ENCODE measurements at regions not wholly inside any gene's neighbourhood (a gene's known extent, or its start where the extent isn't known, plus 50 kb on each side); places are given as distances from the start of the nearest gene placed in this dataset.
"Not testable (repeated sequence)": the region's sequence is repeated elsewhere in the genome, so short reads cannot be mapped to it uniquely, and the experiment has no call there.

DNA sequence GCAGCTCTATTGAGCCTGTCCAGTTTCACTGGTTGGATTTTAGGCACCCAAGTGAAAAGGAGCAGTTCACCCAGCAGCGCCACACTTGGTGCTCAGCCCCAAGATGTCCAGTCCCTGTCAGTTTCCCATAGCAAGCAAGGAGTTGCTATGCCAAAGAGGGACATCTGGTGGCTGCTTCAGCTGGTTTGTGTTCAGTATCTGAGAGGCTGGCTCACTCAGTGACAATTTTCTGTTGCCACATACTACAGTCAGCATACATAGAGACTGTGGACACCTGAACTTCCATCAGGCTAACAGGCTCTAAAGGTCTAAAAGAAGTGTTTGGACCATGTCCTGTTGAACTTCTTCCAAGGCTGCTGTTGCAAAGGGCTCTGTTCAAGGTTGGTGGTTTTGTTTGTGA is 453.9 kb downstream of the RPIA start:
- DNase-seq (ENCODE audit: low read depth, low spot score) = not testable (repeated sequence)

DNA sequence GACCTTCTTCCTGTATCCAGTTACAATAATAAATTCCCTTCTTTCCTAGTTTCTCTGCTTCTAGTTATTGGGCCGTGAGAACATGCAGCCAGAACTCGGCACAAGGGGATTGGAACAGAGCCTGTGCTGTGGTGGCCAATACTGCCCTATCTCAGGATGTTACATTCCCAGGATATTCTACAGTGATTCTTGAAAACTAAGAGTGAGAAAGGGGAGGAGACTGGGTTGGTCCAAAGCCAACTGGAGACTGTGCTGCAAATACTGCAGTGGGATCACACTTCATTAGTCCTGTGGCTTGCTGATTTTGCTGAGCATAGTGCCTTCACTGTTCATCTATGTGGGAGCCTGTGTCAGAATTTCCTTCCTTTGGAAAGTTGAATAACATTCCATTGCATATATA is 456.8 kb downstream of the RPIA start:
- DNase-seq (ENCODE audit: low read depth, low spot score) = not testable (repeated sequence)

DNA sequence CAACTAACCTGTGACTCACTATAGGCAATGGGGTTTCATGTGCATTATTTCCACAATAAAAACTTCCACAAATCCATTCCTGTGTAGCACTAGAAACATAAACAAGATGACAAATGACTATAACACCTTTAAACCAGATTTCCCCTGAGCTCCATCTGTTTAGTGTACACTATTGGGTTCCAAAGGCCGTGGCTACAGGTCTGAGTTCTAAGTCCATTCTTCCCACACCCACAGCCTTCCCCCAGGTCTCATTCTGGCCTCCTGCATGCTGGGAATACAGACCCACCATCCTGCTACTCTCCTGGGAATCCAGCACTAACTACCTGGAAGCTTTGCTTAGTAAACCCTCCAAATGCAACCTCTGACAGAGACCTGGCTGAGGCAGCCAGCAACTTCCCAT is 460.2 kb downstream of the RPIA start:
- not testable (repeated sequence) for DNase-seq (ENCODE audit: low read depth, low spot score)

DNA sequence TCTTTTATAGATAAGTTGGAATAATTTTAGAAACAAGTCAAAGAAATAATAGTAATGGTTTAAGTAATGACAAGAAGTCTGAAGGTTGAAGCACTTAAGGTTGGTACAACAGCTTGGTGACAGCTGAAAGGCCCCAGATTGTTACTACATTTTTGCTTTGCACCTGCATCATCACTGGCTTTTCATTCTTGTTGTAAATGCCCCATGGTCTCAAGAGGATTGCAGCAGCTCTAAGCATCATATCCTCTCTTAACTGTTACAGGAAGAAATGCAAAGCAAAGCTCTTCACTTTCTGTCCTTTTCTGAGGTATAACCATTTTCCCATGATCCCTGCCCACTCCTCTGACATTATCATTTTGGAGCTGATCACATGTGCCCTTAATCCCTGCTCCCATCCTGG is 461.0 kb downstream of the RPIA start:
- DNase-seq (ENCODE audit: low read depth, low spot score) = not testable (repeated sequence)

DNA sequence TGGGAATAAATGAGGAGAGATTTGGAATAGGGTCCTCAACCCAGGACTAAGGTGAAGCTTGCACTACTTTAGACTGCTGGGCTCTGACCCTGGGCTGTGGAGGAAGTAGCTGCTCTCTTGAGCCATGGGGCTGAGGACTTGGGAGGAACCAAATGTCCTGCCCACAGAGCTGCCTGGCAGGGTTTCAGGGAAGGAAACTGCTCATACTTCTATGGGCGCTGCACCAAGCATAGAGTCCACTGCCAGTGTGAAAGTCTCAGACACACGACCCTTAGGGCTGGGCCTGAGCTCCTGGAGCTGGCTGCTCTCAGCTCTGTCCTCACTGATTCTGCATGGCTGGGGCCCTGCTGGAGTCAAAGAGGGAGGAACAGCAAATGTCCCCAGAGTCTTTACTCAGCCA is 461.7 kb downstream of the RPIA start:
- DNase-seq (ENCODE audit: low read depth, low spot score) = not testable (repeated sequence)

DNA sequence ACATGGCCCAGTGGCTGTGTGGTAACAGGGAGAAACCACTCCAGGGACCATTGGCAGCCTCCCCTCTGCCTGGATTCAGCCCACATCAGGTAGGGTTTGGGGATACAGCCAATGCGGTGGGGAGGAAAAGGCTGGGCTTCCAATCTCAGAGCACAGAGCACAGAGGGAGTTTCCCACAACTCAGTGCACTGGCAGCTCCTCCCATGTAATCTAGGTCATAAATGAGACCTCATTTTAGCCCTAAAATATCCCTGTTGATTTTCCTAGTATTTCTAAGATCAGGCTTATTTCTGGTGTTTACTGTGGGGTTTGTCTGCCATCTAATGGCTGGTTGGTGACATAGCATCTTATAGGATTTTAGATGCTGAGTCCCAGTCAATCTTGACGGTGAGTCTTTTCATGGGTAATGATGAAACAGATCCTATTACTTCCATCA is 462.8 kb downstream of the RPIA start:
- not testable (repeated sequence) for DNase-seq (ENCODE audit: low read depth, low spot score)

DNA sequence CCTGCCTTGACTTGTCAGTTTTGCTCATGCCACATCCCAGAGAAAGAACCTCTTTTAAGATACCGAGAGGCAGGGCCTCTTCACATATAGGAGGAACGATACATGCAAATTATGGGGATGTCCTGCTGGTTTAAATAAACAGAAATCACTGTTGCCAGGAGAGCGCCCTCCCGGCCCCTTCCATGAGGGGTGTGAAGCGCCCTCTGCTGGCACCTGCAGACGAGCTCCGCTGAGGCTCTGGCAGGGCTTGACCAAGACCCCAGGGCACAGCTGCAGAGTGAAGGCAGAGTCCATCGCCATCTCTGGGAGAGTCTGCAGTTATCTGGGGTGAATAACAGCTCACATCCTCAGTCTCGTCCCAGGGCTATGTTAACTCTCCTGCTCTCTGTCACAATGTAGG is 468.8 kb downstream of the RPIA start:
- DNase-seq (ENCODE audit: low read depth, low spot score) = not testable (repeated sequence)

DNA sequence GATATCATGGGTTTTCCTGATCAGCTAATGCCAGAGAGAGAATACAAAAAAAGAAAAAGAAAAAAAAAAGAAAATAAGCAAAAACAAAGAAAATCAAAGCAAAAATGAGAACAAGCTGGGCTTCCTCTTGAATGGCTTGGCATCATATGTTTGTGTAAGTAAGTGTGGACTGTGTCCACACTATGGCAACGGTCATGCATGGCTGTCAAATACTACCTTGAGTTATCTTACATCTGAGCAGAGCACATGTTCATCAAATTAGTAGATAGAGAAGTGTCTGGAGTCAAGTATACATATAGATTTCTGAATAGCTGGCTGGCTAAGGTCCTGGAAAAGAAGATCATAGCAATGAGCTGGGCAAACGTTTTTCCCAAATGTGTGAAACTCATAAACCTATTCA is 470.2 kb downstream of the RPIA start:
- DNase-seq (ENCODE audit: low read depth, low spot score) = not testable (repeated sequence)

DNA sequence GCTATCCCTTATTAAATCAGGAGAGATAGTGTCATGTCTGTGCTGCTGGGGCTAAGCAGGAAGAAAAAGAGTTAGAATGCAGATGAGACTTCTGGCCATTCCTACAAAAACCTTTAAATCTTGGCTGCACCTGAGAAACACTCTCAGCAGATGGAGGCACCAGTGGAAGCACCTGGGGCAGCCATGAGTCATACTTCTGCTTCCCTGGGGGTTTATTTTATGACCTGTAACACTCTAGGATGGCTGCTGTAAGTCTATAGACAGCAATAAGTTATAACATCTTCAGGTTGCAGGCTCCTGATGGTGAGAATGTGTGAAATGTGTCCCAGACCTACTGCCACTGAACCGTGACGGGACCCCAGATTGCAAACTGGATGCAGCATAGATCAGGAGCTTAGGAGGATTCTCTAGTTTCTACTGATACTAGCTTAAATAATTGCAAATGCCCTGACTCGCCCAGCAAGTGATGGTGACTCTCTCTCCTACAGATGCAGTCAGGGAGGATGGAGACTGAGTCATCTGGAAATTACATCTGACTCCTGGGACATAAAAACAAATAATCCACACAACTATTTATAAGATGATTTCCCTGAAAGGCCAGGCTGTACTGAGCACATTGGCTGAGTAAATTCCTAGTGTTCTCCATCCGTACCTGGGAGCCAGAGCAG is 479.2 kb downstream of the RPIA start:
- DNase-seq (ENCODE audit: low read depth, low spot score) = not testable (repeated sequence)

DNA sequence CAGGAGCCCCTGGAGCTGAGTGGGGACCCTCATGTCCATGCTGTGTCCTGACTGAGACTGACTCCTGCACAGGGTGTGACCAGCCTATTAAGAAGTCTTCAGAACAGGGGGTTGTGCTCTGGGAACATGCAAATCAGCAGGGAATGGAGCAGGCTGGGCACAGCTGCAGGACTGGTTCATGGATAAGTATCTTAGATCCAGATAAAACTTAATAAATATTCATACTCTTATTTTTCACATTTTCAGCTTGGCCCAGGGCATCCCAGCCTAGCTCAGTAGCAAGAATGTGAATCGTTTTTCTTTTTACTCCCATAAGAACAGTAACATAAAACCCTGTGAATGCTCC is 479.7 kb downstream of the RPIA start:
- DNase-seq (ENCODE audit: low read depth, low spot score) = not testable (repeated sequence)

DNA sequence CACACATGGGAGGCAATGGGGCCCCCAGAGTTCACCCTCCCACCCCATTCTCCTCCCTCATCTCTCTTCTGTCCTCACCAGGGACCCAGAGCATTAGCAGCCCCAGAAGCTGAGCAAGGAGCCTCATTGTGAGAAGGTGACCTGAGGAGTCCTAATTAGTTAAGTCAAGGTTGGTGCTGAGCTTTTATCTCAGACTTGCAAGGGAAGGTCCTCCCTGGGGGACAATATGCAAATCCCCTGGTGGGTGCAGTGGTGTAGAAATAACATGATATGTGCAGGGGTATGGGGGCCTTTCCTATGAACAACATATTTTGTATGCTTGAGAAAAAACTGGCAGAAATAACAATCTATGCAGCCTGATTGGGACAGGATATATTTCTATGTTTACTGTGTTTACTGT is 485.5 kb downstream of the RPIA start:
- not testable (repeated sequence) for DNase-seq (ENCODE audit: low read depth, low spot score)

DNA sequence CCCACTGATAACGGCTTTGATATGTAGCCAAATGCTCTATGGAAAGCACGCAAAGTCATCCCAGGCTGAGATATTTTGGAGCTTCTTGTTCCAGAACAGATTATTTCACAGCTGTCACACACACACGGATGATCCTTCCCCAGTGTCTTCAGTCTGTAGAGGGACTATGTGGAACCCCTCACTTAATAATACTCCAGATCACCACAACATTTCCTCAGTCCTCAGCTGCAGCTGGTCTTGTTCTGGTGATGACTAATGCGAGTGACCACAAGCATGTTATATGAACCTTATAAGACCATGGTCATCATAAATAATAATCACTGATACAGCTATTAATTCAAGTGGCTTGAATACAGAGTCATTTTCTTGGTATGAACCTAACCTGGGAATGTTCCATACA is 490.7 kb downstream of the RPIA start:
- DNase-seq (ENCODE audit: low read depth, low spot score) = not testable (repeated sequence)

DNA sequence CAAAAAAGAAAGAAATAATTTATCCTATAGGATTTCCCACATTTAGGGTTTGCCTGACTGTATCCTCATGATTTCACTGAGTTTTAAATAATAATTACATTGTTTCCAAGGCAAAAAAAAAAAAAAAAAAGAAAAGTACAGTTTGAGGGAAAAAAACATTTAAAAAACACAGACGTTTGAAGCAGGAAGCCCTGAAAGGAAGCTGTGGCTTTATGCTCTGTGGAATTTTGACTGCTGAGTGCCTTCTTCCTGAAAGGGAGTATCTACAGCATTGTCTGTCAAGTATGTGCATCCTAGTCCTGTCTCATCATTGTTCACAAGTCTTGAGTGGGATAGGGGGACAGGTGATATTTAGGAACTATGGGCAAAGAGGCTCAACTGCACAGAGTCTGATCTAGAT is 493.3 kb downstream of the RPIA start:
- not testable (repeated sequence) for DNase-seq (ENCODE audit: low read depth, low spot score)

DNA sequence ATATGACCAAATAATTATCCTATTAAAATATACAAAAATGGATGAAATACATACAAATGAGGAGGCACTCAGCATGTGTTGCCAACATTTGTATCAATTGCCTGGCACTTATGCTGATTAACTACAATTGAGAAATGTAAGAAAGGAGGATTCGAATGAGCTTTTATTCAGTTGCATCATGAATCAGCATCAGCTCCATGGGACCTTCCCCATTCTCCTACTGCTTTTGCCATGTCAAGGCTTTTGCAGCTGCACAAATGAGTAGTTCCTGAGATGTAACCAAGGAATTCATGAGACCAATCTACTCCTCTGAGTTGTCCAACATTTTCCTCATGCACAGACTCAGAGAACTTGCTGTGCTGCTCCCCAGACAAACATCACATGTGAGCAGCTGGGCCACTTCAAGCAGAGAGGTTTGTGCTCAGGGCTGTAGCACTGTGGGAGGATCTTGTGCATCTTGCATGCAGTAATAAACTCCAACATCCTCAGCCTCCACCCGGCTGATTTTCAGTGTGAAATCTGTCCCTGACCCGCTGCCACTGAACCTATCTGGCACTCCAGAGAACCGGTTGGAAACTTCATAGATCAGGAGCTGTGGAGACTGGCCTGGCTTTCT is 504.3 kb downstream of the RPIA start:
- not testable (repeated sequence) for DNase-seq (ENCODE audit: low read depth, low spot score)

DNA sequence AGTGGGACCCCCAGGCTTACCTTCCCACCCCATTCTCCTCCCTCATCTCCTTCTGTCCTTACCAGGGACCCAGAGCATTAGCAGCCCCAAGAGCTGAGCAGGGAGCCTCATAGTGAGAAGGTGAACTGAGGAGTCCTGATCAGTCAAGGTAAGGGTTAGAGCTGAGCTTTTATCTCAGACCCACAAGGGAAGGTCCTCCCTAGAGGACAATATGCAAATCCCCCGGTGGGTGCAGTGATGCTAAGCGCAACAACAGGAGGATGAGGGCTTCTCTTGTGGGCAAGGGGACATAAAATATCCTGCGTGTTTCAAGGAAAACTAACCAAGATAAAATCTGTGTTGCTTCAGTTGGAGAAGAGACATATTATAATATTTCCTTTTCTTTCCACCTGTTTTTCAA is 505.2 kb downstream of the RPIA start:
- not testable (repeated sequence) for DNase-seq (ENCODE audit: low read depth, low spot score)

DNA sequence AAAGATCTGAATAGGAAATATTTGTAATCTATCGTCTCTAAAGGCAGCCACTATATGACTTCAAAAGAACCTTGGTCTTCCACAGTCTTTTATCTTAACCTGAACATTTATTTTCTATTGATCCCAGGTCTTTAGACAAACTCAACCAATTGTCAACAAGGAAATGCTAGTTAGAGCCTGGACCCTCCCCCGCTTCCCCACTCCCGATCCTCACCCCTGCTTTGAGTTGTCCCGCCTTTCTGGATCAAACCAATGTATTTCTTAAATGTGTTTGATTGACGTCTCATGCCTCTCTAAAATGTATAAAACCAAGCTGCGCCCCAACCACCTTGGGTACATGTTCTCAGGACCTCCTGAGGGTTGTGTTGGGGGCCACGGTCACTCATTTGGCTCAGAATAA is 506.6 kb downstream of the RPIA start:
- not testable (repeated sequence) for DNase-seq (ENCODE audit: low read depth, low spot score)

DNA sequence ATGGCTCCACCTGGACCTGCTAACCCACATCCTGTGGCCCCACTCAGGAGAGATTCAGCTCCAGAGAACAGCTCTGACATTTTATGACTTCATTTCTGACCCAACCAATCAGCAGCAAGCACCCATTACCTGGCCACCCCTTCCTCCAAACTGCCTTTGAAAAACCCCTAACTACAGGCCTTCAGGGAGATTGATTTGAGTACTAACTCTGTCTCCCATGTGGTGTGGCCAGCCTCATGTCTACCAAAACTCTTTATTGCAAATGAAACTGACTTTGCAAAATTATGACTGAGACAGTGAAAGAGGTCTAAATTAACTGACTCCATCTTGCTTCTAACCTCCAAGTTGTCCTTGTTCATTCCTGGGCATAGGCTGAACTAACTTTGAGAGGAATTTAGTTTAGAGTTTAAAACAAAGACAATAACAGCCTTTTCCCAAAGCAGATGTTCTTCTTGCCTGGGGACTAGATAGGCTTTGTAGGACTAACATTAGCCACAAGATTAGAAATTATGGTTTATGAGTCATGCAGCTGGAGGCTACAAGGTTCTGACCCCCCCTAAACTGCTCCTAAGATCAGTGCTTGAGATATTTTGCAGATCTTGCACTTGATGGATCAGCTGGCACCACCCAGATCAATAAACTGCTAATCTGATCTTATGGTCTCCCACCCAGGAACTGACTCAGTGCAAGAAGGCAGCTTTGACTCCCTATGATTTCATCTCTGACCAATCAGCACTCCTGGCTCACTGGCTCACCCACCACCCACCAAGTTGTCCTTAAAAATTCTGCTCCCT is 508.2 kb downstream of the RPIA start:
- not testable (repeated sequence) for DNase-seq (ENCODE audit: low read depth, low spot score)

DNA sequence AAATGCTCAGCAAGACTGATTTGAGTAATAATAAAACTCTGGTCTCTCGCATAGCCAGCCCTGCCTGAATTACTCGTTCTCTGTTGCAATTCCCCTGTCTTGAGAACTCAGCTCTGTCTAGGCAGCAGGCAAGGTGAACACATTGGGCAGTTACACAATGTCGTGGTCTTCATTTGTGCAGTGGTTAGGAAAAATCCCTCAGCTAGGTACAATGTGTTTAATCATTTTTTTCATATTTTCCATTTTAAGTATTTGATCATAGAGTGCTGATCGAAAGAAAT is 508.7 kb downstream of the RPIA start:
- DNase-seq (ENCODE audit: low read depth, low spot score) = not testable (repeated sequence)

DNA sequence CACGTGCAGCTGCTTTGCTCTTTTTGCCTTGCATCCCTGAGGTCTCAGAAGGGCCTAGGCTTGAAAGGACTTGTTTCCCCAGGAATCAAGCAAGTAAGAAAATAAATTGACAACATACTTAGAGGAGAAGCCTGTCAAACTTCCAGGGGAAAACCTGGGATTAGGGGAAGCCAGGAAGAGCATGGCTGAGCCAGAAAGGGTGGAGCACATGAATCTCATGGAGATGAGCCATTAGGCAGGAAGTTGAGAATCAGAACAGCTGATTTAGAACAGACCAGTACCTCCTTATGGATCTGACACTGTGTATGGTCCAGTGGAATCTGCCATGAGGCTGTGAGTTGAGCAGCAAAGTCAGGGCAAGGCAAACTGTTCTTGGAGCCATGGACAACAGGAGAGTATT is 511.0 kb downstream of the RPIA start:
- DNase-seq (ENCODE audit: low read depth, low spot score) = not testable (repeated sequence)

DNA sequence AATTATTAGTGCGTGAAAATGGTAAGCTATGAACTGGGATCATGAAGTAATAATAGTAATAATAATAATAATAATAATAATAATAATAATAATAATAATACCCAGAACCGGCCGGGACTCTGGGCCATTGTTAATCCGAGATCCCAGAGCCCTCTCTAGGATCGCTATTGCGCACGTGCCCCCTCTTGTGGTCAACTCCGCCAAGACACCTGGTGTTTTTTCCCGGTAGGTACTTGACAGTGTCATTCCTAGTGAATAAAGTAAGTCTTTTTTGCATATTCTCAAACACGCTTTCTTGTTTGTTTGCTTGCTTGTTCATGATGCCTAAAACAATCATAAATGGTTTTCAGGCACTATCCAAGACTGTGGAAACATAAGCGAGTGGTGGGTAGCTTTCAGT is 513.7 kb downstream of the RPIA start:
- not testable (repeated sequence) for DNase-seq (ENCODE audit: low read depth, low spot score)

DNA sequence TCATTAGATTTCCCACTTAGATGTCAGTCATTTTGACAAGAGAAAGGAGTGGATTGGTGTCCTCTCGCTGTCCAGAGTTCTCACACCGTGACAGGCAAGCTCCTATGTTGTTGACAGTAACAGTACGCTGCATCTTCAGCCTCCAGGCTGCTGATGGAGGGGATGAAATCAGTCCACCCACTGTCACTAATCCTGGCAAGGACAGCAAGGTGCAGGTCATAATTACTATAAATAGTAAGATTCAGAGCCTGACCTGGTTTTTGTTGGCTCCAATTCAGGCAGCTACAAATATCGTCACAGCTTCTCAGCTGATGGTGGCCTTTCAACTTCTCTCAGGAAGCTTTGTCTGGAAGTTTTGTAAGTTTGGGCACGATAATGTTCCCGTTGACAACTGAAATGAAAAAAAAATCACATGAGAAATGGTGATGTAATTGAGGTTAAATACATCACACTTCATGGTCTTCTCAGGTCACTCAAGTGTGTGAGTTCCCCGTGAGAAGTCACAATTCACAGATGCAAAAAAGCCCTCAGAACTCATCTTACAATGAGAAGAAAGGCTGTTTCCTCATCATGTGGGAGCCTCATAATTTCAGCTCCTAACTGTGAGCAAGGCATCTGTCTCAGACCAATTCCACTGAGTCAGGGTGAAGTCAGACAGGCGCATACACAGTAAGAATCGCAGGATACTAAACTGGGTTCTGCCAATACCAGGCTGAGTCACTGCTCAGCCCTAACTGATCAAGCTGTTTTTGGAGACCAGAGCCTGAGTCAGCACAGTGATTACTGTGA is 516.9 kb downstream of the RPIA start:
- not testable (repeated sequence) for DNase-seq (ENCODE audit: low read depth, low spot score)

DNA sequence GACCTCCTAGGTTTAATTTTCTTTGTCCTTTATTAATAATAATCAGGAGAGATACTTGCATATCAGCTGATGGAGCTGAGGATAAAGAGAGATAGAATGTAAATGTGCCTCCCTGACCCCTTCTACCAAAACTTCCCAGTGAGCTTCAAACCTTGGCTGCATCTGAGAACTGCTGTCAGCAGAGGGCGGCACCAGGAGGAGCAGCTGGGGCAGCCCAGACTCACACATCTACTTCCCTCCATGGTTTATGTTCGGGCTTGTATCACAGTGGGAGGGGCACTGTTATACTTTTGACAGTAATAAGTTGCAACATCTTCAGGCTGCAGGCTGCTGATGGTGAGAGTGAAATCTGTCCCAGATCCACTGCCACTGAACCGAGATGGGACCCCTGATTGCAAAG is 521.7 kb downstream of the RPIA start:
- not testable (repeated sequence) for DNase-seq (ENCODE audit: low read depth, low spot score)
